GM19463 (cell line): ENCODE measurements at regions not wholly inside any gene's neighbourhood (a gene's known extent, or its start where the extent isn't known, plus 50 kb on each side); places are given as distances from the start of the nearest gene placed in this dataset.

ENCODE experiments used
- ATAC-seq: cut with Tn5 transposase; IDR thresholded peaks from one replicate; pipeline ENCODE4 v1.9.1; 2021; ENCODE audit warnings: mild to moderate bottlenecking, moderate library complexity; ENCODE audit not compliant: unreplicated experiment

GRCh38 chr7:16235147-16236114, 185.9 kb downstream of the CRPPA start:
- ATAC-seq, result no peak

- ATAC-seq, result no peak
Measured at GRCh38 chr7:16234493-16235146, 186.7 kb downstream of the CRPPA start.

DNA sequence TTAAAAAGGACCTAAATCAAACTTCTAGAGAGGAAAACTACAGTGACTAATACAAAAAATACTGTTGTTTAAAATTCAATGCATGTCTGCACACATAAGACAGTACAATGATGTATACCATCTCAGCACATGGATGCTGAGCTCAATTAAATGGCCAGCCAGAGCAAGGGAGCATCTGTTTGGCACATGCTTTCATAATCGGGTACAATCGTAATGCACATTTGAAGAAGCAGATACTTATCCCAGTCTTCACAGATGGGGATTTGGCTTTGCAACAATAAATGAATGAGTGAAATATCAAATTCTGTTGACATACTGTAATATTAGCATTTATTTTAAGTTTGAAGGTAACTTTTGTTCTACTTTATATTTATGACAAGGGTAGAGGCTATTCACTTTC, 187.8 kb downstream of the CRPPA start:
- no peak for ATAC-seq

DNA sequence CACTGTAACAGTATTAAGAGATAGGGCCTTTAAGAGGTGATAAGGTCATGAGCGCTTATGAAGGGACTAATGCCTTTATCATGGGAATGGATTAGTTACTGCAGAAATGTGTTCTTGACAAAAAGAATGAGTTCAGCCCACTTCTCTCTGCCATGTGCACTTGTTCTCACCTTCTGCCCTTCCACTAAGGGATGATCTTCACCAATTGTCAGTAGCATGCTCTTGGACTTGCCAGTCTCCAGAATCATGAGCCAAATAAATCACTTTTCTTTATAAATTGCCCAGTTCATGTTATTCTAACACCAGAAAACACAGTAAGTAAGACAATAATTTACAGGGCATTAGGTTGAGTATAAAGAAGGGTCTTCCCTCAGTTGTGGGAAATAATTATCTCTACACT, 189.1 kb downstream of the CRPPA start:
- ATAC-seq, result no peak

GRCh38 chr7:16223963-16224707, 197.2 kb downstream of the CRPPA start:
- no peak for ATAC-seq

- ATAC-seq, result no peak
Measured at GRCh38 chr7:16212610-16213009, 208.7 kb downstream of the CRPPA start.

GRCh38 chr7:16212032-16212431, 209.3 kb downstream of the CRPPA start:
- ATAC-seq, result no peak

GRCh38 chr7:16211402-16211925, 209.9 kb downstream of the CRPPA start:
- no peak for ATAC-seq

DNA sequence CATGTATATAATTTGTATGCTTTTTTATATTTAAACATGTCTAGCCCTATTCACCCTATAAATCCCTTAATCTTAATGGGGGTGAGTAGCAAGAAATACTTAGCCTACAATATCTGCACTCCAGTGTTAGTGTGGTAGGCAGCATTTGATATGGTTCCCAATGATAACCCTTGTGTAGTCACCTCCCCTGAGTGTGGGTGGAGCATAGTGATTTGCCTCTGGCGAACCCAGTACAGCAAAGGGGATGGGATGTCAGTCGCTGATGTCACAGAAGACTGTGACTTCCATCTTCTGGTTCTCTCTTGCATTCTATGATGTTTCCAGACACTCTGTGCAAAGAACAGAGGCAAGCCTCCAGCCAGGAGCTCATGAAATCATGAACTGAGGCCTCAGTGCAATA, 211.2 kb downstream of the CRPPA start:
- ATAC-seq, result no peak

DNA sequence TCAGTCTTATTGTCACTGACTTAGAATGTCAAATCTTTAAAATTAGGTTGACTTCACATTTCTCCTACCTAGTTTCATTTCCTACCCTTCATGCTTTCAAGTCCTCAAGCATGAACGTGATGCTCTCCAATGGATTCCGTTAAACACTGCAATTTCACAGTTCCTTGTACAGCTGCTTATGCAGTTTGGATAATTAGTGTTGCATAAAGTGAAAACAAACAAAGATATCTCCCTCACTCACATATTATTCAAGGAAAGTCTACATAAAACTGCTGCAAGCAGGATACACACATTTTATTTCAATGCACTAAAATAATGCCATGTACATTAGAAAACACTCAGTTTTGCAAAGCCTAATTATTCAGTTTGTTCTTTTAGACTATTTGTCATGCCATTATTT, 214.0 kb downstream of the CRPPA start:
- no peak for ATAC-seq

GRCh38 chr7:16205466-16205865, 215.9 kb downstream of the CRPPA start:
- no peak for ATAC-seq

- ATAC-seq, result no peak
Measured at GRCh38 chr7:16204953-16205352, 216.4 kb downstream of the CRPPA start.

DNA sequence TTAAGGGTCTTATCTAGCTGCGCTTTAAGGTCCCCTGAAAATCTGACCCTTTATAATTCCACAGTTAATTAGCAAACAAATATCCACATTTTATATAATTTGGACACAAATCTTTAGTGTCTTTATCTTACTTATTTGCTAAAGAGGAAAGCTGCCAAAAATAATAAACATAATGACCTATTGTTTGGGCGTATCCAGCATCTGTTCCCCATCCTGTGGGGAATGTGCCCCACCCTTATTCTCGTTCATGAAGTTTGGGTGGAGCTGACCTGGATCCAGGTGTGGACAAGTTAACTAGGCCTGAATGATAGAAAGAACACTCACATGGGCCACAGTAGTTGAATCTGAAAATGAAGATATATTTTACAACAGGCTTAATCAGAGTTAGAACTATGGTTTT, 218.3 kb downstream of the CRPPA start:
- ATAC-seq, result no peak

DNA sequence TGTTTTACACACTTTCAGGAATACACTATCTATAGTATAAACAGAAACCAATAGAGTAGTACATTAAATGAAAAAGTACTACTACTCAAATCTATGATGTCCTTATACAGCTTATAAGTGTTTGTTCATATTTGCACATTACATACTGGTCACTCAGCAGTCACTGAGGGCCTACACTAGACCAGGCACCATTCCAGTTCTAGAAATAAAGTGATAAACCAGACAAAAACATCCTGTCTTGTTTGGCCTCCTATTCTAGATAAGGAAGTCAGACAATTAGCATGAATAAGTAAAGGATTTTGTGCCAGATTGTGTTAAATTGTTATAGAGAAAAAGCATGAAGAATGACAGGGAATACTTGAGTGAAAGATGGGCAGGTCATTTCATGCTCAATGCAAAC, 219.0 kb downstream of the CRPPA start:
- ATAC-seq, result no peak

GRCh38 chr7:16200591-16200990, 220.7 kb downstream of the CRPPA start:
- no peak for ATAC-seq

GRCh38 chr7:16193631-16194030, 227.7 kb downstream of the CRPPA start:
- ATAC-seq, result no peak

DNA sequence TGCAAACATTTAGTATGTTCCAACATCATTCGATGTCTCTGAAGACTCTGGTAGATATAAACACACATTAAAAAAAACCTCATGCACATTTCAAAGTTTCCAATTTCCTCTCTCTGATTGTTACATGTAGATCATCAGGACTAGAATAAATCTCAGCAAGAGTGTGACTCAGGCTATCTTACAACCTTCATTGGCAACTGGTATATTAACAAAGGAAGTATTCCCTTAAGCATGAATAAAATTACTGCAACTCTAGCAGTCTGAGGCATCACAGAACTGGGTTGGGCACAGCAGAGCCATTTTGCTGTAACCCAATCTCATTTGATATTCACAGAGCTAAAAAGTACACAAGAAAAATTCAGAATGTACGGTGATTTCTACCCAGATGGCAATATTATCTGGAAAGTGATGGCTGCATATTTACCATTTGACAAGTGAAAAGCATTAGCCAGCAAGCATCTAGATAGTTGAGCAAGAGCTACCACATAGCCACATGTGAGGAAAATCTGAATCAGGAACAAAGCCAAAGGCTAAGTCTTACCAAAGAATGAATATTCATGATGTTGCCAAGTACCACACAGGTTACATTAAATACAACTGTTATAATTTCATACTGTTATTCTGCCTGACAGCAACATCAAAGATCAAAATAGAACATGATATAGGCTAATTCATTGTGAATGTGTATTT, 232.2 kb downstream of the CRPPA start:
- ATAC-seq, result no peak

DNA sequence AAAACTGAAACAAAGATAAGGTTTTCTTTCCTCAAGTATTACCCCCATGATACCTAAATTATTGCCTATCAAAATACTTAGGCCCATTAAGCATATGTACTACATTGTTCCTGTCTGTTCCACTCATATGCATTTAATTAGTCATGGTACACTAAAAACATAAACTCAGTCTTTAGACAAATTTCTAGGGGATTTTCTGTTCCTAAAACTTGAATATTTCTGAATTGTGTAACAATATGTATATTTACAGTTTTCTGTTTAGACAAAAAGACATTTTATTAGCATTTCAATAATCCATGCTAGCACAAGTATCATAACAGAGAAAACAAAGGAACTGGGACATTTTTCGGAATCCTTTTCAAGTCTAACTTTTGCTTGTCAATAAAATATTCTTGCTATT, 234.2 kb downstream of the CRPPA start:
- ATAC-seq, result no peak

GRCh38 chr7:16178585-16178984, 242.8 kb downstream of the CRPPA start:
- no peak for ATAC-seq

- no peak for ATAC-seq
Measured at GRCh38 chr7:16178092-16178491, 243.2 kb downstream of the CRPPA start.

DNA sequence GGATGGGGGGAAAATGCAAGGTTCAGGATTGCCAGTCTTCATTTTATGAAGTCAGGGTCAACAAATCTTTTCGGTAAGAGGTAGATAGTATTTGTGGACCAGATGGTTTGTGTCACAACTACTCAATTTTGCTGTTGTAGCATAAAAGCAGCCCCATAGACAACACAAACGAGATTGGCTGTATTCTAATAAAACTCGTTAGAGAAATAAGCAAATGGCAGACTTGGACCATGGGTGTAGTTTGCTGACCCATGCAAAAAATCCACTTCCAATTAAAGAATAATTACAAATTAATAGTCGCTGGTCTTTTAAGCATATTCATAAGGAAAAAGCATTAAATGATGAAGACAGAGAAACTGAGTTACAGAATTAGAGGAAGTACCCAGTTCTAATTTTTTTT, 247.1 kb downstream of the CRPPA start:
- no peak for ATAC-seq
